ENCODE measurements at regions not wholly inside any gene's neighbourhood (a gene's known extent, or its start where the extent isn't known, plus 50 kb on each side); places are given as distances from the start of the nearest gene placed in this dataset.

DNA sequence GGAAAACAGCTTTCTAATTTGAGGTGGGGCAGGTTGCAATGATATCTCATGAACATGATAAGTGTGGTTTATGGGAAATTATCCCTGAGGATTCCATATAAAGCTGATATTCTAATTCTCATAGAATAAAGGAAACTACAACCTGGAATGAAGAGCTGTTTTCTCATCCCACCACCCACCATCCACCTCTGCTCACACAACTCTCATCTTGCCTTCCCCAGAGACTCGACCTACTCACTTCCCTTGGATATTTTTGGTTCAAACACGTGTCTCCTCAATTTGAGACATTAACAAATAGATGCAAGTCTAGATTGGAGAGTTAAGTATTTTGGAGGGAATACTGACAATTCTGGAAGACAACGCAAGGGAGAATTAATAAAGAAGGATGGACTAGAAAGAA, 490.9 kb downstream of the TMEM182 start:
- TF ChIP-seq EP300 (IDR thresholded peaks at IDR 0.05) (no peak), POLR2A (IDR thresholded peaks at IDR 0.05) (no peak), POLR2AphosphoS5 (IDR thresholded peaks at IDR 0.05) (no peak)
- TF ChIP-seq, protein P1, sequence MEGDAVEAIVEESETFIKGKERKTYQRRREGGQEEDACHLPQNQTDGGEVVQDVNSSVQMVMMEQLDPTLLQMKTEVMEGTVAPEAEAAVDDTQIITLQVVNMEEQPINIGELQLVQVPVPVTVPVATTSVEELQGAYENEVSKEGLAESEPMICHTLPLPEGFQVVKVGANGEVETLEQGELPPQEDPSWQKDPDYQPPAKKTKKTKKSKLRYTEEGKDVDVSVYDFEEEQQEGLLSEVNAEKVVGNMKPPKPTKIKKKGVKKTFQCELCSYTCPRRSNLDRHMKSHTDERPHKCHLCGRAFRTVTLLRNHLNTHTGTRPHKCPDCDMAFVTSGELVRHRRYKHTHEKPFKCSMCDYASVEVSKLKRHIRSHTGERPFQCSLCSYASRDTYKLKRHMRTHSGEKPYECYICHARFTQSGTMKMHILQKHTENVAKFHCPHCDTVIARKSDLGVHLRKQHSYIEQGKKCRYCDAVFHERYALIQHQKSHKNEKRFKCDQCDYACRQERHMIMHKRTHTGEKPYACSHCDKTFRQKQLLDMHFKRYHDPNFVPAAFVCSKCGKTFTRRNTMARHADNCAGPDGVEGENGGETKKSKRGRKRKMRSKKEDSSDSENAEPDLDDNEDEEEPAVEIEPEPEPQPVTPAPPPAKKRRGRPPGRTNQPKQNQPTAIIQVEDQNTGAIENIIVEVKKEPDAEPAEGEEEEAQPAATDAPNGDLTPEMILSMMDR (IDR thresholded peaks at IDR 0.05): no peak
- Histone ChIP-seq H3K4me1 (no peaks in the 10 kb centered on the region), H3K4me3 (no peak overlapping the region), H3K27ac (no peak overlapping the region), H3K9me3 (peaks cover 0 to 5% (median 0%) of the 10 kb centered on the region in 4 donors), H3K36me3 (no peaks in the 10 kb centered on the region), H3K27me3 (no peaks in the 10 kb centered on the region)
- intact Hi-C loops (cut with DNase I; ENCODE audit: low total_unique reads): no loop called here
- WGBS, 5 donors: 50 to 72% (median 58%) methylated on average over 3 of the region's 3 CpGs
- DNase-seq: no peak

DNA sequence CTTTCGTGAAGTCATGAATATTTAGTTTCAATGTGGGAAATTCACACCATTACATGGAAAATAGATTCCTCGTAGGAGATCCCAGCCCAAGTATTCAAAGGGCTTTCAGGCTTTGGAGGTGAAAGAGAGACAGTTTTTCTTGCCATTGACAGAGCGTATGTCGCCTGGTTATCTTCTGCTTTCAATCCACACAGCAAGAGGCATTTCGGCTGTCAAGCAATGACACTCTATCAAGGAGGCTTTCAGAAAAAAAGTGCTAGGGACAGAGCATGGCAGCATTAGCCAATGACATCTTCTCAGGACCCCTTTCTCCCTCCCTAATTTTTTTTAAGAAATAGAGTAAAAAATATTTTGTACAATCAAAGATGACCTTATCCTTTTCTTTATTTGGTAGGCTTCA, 492.8 kb downstream of the TMEM182 start:
- no peak for DNase-seq
- intact Hi-C loops (cut with DNase I; ENCODE audit: low total_unique reads): no loop called here

DNA sequence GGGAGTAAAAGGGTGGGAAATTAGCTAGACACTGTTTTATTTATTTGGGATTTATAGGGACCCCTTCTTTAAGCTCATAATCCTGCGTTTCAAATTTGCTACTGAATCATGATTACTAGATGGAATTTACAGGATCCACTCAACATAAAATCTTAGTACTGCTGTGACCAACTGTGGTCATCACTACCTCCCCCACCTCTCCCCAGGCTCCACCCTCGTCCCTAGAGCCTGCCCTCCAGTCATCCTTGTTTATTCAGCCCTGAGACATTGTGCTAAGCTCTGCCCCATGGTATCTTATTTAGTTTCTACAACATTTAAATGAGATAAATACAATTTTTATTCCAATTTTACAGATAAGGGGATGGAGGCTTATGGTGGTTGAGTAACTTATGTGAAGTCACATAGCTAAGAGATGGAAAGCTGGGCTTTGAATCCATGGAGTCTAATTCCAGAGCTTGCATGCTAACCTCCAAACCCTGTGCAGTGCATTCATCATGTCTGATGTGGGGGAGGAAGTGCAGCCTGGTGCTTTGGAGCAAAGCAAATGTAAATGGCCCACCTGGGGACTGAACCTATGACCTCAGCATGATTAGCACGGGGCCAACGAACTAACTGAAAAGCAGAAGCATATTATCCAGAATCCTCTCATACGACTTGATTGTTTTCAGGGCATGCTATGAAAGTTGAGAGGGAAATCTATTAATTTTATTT, 502.4 kb downstream of the TMEM182 start:
- H3K27ac ChIP-seq: no peak overlapping the region
- H3K4me1 ChIP-seq: no peaks in the 10 kb centered on the region
- no peak for DNase-seq
- H3K36me3 ChIP-seq: no peaks in the 10 kb centered on the region
- no peaks in the 10 kb centered on the region for H3K9me3 ChIP-seq
- H3K27me3 ChIP-seq: no peaks in the 10 kb centered on the region
- WGBS, 5 donors: 45 to 56% (median 50%) methylated on average over 5 of the region's 5 CpGs
- TF ChIP-seq POLR2AphosphoS5 (IDR thresholded peaks at IDR 0.05) (no peak), POLR2A (IDR thresholded peaks at IDR 0.05) (no peak), EP300 (IDR thresholded peaks at IDR 0.05) (no peak)
- TF ChIP-seq, protein P1 (IDR thresholded peaks at IDR 0.05): no peak
- no peak overlapping the region for H3K4me3 ChIP-seq
- intact Hi-C loops (cut with DNase I; ENCODE audit: low total_unique reads): no loop called here

More for the DNA sequence above, 492.8 kb downstream of the TMEM182 start:
- Histone ChIP-seq H3K27me3 (no peaks in the 10 kb centered on the region), H3K4me1 (no peaks in the 10 kb centered on the region), H3K9me3 (peaks cover 0 to under 1% (median 0%) of the 10 kb centered on the region in 4 donors), H3K4me3 (no peak overlapping the region), H3K36me3 (no peaks in the 10 kb centered on the region), H3K27ac (no peak overlapping the region)
- TF ChIP-seq, protein P1 (IDR thresholded peaks at IDR 0.05): no peak
- TF ChIP-seq POLR2AphosphoS5 (IDR thresholded peaks at IDR 0.05): no peak
- TF ChIP-seq EP300 (IDR thresholded peaks at IDR 0.05): no peak
- TF ChIP-seq POLR2A (IDR thresholded peaks at IDR 0.05): no peak
- 56 to 74% (median 69%) methylated on average over 5 of the region's 5 CpGs for WGBS, 5 donors

DNA sequence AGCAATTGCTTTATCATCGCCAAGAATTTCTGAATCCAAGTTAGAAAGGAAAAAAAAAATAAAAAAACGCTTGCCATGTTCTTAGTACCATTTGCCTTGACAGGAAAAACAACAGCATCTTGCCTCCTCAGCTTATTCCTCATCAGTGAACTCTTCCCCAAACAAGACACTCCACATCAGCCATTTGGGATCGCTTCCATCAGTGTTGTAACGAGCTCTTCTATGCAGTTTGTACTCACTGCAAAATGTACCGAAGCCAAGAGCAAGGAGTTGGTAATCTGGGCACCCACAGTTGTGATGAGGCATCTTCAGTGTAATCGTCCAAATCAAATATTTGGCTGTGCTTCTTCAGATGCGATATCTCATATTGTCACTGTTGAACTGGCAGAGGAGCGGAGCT, 503.7 kb downstream of the TMEM182 start:
- no peak for DNase-seq
- Histone ChIP-seq H3K27me3 (no peaks in the 10 kb centered on the region), H3K4me1 (no peaks in the 10 kb centered on the region), H3K4me3 (no peak overlapping the region), H3K36me3 (no peaks in the 10 kb centered on the region), H3K9me3 (no peaks in the 10 kb centered on the region), H3K27ac (no peak overlapping the region)
- intact Hi-C loops (cut with DNase I; ENCODE audit: low total_unique reads): no loop called here
- 77 to 90% (median 86%) methylated on average over 8 of the region's 8 CpGs for WGBS, 5 donors
- TF ChIP-seq EP300 (IDR thresholded peaks at IDR 0.05) (no peak), POLR2AphosphoS5 (IDR thresholded peaks at IDR 0.05) (no peak), POLR2A (IDR thresholded peaks at IDR 0.05) (no peak)
- TF ChIP-seq, protein P1 (IDR thresholded peaks at IDR 0.05): no peak
